Tibial artery (tissue), 4 donors: ENCODE measurements at regions not wholly inside any gene's neighbourhood (a gene's known extent, or its start where the extent isn't known, plus 50 kb on each side); places are given as distances from the start of the nearest gene placed in this dataset.
A peak's percentile ranks its signal among the peaks of the same experiment; 100 is the strongest.

Experiments used
- DNase-seq, 2 donors: peaks; one replicate each; pipeline ENCODE4 v3.0.0-alpha.2; 2019
- H3K27ac ChIP-seq, 2 donors: fragments of 200-600 bp; sonication (generic) in 1 of 2; 1 replicate in 1 of 2; 2 replicates in 1 of 2; pipeline ENCODE4 v1.5.1; 2018 to 2019; ENCODE audit warnings: mild to moderate bottlenecking in 1 of 2
- H3K27me3 ChIP-seq, 2 donors: fragments of 200-600 bp; sonication (generic) in 1 of 2; one replicate each; pipeline versions ENCODE4 v1.5.1 to v1.6.0; 2016 to 2019
- H3K36me3 ChIP-seq, 3 donors: fragments of 200-600 bp; sonication (generic) in 2 of 3; one replicate each; pipeline ENCODE4 v1.5.1; 2016 to 2019; ENCODE audit warnings: mild to moderate bottlenecking in 2 of 3
- H3K4me1 ChIP-seq, 4 donors: fragments of 200-600 bp; sonication (generic) in 2 of 4; 1 replicate in 3 of 4; 2 replicates in 1 of 4; pipeline ENCODE4 v1.5.1; 2016 to 2019
- H3K4me3 ChIP-seq, 2 donors: fragments of 200-600 bp; sonication (generic) in 1 of 2; 1 replicate in 1 of 2; 2 replicates in 1 of 2; pipeline ENCODE4 v1.5.1; 2018 to 2019; ENCODE audit warnings: mild to moderate bottlenecking in 2 of 2
- H3K9me3 ChIP-seq, 3 donors: fragments of 200-600 bp; sonication (generic) in 1 of 3; one replicate each; pipeline ENCODE4 v1.5.1; 2016 to 2019
- CTCF ChIP-seq, 2 experiments: fragments of 200-600 bp in 1 of 2; fragments of 450-650 bp in 1 of 2; IDR thresholded peaks; one replicate each; pipeline ENCODE4 v1.5.1; 2017 to 2019; ENCODE audit warnings: antibody characterized with exemption in 2 of 2, mild to moderate bottlenecking in 1 of 2, moderate library complexity in 1 of 2
- intact Hi-C: fragments of 100-400 bp; cut with DNase I; formaldehyde crosslinking; loops from one replicate; pipeline ENCODE4 v1.15.0; 2023; ENCODE audit warnings: low total_unique reads

- peaks cover 0 to 9% (median 0%) of the 10 kb centered on the region in 4 donors for H3K4me1 ChIP-seq
- H3K27me3 ChIP-seq: no peaks in the 10 kb centered on the region
- intact Hi-C loops: no loop called here
- H3K4me3 ChIP-seq: no peak overlapping the region
- no peak for TF ChIP-seq CTCF (IDR thresholded peaks at IDR 0.05)
- H3K27ac ChIP-seq: no peak overlapping the region
- no peak for DNase-seq
- no peaks in the 10 kb centered on the region for H3K36me3 ChIP-seq
- H3K9me3 ChIP-seq: peaks cover 0 to 5% (median 0%) of the 10 kb centered on the region in 3 donors
Measured at GRCh38 chr4:187289371-187289770, 565.7 kb upstream of the FAT1 start.

GRCh38 chr4:187294861-187295260, 571.2 kb upstream of the FAT1 start:
- H3K9me3 ChIP-seq: peaks cover 0 to 11% (median 0%) of the 10 kb centered on the region in 3 donors
- H3K4me1 ChIP-seq: no peaks in the 10 kb centered on the region
- no peaks in the 10 kb centered on the region for H3K36me3 ChIP-seq
- intact Hi-C loops: no loop called here
- no peak overlapping the region for H3K4me3 ChIP-seq
- no peak for DNase-seq
- no peak overlapping the region for H3K27ac ChIP-seq
- no peak for TF ChIP-seq CTCF (IDR thresholded peaks at IDR 0.05)
- H3K27me3 ChIP-seq: no peaks in the 10 kb centered on the region

- no peaks in the 10 kb centered on the region for H3K36me3 ChIP-seq
- H3K4me1 ChIP-seq: peaks cover 0 to 10% (median 0%) of the 10 kb centered on the region in 4 donors
- H3K4me3 ChIP-seq: no peak overlapping the region
- TF ChIP-seq CTCF (IDR thresholded peaks at IDR 0.05): no peak
- no peaks in the 10 kb centered on the region for H3K27me3 ChIP-seq
- peaks cover 0 to 3% (median 0%) of the 10 kb centered on the region in 3 donors for H3K9me3 ChIP-seq
- H3K27ac ChIP-seq: peak overlapping the region in 1 of 2 donors; percentile 16
- DNase-seq: no peak
- intact Hi-C loops: no loop called here
Measured at GRCh38 chr4:187301923-187302322, 578.3 kb upstream of the FAT1 start.

- intact Hi-C loops: no loop called here
- Histone ChIP-seq H3K4me1 (peaks cover 0 to 10% (median 0%) of the 10 kb centered on the region in 4 donors), H3K36me3 (no peaks in the 10 kb centered on the region), H3K27me3 (no peaks in the 10 kb centered on the region), H3K27ac (peak overlapping the region in 1 of 2 donors; percentile 16), H3K9me3 (no peaks in the 10 kb centered on the region), H3K4me3 (no peak overlapping the region)
- no peak for DNase-seq
- no peak for TF ChIP-seq CTCF (IDR thresholded peaks at IDR 0.05)
Measured at GRCh38 chr4:187302457-187303150, 578.9 kb upstream of the FAT1 start.

- intact Hi-C loops: no loop called here
- no peak overlapping the region for H3K27ac ChIP-seq
- H3K4me1 ChIP-seq: peaks cover 0 to 11% (median 0%) of the 10 kb centered on the region in 4 donors
- H3K36me3 ChIP-seq: no peaks in the 10 kb centered on the region
- no peak for DNase-seq
- no peaks in the 10 kb centered on the region for H3K9me3 ChIP-seq
- no peak overlapping the region for H3K4me3 ChIP-seq
- TF ChIP-seq CTCF (IDR thresholded peaks at IDR 0.05): no peak
- H3K27me3 ChIP-seq: no peaks in the 10 kb centered on the region
Measured at GRCh38 chr4:187304133-187304532, 580.5 kb upstream of the FAT1 start.
